T-helper 1 cell treated with Interleukin-12 subunit alpha and Interleukin-12 subunit beta and Interleukin-4 antibody, amounts not matched to agents 30 ng/mL and 1 ng/mL, for 36 hours (primary cell): ENCODE measurements at regions not wholly inside any gene's neighbourhood (a gene's known extent, or its start where the extent isn't known, plus 50 kb on each side); places are given as distances from the start of the nearest gene placed in this dataset.

Source experiments
- intact Hi-C: fragments of 100-400 bp; cut with micrococcal nuclease; formaldehyde crosslinking; loops from one replicate; pipeline ENCODE4 v1.15.1; 2024

DNA sequence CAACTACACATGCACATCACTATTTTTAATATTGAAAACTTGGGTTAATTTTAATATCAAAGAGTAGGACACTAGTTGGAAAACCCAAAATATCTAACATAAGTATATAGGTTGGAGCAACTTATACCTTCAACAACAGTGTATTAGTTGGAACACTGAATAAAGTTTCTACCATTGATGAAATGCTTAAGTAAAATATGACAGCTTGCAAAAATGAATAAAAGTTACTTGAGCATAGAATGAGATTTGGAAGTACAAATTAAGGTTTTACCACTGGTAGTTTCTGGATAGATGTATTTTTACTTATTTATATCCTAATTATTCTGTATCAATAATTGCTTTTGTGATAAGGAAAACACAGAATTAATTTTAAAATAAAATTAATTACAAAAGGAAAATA is 1079.6 kb downstream of the ADGRL3 start:
- intact Hi-C loops, result no loop called here

DNA sequence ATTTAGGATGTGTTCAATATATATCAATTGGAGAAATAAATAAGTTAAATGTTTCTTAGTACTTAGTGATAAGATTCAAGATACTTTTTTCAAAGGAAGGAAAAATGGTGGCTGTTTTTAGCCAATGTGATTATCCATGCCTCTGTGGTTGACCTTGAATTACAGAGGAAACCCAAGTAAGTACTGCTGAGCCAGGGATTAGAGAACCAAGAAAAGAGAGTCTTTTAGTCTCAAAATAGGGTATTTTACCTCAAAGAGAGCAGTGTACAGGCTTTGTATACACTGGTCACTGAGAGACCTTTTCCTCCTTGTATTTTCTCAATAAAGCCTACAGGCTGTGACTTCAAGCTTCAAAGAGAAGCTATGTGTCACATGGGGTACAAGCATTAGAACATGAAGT is 1075.3 kb downstream of the ADGRL3 start:
- intact Hi-C loops, result no loop called here

DNA sequence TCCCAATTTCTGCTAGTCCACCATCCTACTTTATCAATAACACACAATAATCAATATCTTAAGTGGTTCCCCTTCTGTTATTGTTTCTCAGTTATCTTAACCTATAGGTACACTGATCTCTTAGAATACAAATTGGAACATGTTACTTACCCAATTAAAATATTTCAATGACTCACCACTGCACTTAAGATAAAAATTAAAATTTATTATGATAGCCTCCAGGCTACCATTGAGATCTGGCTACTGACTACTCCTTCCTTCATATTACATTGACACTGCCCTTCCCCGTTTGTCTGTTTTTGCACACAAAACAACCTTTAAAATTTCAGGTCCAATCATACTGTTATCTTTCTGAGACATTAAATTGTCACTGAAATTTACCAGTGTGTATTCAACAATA is 1074.7 kb downstream of the ADGRL3 start:
- intact Hi-C loops, result no loop called here

DNA sequence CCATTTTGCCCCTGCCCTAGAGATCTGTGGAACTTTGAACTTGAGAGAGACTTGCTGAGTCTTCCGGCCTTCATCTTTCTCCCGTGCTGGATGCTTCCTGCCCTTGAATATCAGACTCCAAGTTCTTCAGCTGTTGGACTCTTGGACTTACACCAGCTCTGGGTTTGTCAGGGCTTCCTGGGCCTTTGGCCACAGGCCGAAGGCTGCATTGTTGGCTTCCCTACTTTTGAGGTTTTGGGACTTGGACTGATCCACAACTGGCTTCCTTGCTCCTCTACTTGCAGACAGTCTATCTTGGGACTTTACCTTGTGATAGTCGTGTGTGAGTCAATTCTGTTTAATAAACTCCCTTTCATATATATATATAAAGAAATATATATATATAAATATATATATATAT is 1071.0 kb downstream of the ADGRL3 start:
- intact Hi-C loops, result no loop called here

DNA sequence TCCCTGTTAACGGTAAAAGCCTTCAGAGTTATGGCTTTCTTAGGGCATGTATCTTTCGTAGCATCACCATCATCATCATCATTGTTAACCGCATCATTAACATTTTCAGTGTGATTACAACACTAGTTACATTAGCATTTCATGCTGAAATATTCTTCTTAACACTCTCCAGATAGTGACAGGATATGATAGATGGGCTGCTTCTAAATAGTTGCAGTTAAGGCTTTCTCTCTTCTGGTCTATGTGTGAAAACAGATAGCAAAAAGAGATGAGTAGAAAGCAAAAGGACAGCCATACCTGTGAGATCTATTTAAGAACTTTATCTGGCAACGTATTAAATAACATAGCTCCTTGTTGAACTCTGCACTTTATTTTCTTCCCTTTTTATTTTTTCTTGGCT is 1069.8 kb downstream of the ADGRL3 start:
- intact Hi-C loops, result no loop called here

DNA sequence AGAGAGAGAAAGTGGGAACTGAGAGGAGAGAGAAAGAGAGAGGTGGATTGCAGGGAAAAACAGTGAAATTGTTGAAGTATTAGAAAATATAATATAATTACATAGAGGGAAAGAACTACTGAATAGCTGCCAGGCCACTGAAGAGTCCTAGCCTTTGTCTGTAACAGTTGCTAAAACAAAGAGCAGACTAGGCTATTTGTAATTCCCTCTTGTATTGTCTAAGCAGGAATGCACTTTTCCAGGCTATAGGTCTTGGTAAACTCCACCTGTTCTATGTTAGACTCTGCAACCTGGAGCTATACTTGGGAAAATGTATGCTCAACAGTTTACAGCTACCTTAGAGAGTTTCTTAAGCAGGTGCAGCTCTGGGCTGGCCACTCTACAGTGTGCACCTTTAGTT is 1063.3 kb downstream of the ADGRL3 start:
- intact Hi-C loops, result no loop called here

DNA sequence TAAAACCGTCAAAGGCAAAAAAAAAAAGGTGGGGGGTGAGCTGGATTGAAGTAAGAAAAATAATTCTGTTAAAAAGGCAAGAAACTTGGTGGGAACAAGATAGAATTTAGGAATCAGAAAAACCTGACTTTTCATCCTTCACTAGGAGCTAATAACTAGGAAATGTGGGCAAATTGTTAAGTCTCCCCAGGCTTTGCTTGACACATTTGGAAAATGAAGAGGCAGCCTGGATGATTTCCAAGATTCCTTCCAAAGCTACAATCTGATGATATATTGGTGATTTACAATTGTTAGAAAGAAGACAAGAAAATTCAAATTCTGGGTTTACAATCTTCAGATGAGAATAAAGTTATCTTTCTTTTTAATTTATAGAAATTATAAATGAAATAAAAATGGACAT is 1062.5 kb downstream of the ADGRL3 start:
- intact Hi-C loops, result no loop called here

DNA sequence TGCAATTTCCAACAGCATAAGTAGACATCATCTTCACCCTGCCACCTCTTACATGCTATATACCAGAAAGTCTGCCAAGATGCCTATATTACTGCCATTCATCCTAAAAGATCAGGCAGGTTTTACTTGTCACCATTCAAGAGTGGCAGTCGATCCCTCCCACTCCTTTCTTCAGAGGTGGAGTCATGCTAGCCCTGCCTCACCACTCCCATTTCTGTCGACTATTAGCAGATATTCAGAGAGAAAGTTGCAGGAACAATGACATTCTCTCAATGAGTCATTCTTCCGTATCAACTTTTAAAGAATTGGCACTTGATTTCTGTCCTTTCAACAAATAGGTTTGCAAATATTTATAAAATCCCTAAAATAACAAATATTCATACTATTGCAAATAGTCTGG is 1060.1 kb downstream of the ADGRL3 start:
- intact Hi-C loops, result no loop called here

DNA sequence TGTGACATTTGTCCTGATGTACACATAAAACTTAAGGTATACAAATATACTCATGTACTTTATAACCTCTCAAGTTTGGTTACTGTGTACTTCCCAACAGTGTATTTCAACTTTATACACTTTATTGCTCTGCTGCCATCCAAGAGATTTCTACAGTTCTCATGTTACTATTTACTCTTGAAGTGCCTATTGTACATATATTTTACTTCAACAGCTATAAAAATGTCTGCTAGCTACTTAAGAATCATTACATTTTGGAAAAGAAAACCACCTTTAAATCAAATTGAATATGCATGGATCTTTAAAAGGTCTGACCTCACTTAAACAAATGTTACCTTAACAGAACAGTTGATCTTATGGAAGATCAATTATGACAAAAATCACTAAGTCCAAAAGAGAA is 1056.4 kb downstream of the ADGRL3 start:
- intact Hi-C loops, result no loop called here

DNA sequence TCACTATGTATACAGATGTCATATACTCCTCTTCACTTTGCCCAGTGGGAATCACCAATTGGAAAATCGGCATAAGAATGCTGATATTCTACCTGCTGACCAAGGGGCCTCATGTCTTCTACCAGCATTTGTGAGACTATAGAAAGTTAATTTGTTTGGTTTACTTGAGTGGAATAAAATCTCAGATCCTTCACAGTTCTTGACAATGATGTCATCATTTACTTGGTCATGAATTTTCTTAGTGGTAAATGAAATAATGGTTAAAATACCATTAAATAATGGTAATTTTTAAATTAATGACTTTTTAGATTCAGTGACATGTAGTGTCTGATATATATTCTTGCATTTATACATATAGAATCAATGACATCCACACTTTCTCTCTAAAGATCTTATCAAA is 1052.6 kb downstream of the ADGRL3 start:
- intact Hi-C loops, result no loop called here

DNA sequence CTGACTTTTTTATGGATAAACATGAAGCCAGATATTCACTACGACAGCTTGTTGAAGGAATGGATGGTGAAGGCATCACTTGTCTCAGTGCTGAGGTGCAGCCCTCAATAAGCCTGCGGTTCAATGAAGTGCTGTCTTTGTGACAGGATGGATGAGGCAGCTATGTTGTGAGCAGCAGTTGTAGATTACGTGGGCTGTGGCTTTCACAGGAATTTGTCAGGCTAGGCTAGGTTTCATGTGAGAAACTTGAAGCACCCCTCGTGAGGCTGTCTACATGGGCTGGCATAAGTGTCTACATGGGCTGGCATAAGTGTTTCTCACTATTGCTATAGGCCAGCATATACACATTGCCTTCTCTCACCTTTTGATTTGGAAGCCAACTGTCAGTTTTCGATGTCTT is 1050.0 kb downstream of the ADGRL3 start:
- intact Hi-C loops, result no loop called here

DNA sequence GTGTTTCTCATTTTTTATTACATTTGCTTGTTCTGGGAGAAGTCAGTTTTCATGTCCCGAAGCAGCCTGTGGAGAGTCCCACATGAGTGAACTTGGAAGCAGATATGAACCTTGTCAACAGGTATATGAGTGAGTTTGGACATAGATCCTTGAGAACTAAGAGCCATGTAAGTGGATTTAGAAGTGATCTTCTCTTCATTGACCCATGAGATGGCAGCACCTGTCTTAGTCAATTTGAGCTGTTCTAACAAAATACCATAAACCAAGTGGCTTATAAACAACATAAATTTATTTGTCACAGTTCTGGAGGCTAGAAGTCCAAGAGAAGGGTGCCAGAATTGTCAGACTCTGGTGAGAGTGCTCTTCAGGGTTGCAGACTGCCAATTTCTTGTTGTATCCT is 1043.8 kb downstream of the ADGRL3 start:
- intact Hi-C loops, result no loop called here

DNA sequence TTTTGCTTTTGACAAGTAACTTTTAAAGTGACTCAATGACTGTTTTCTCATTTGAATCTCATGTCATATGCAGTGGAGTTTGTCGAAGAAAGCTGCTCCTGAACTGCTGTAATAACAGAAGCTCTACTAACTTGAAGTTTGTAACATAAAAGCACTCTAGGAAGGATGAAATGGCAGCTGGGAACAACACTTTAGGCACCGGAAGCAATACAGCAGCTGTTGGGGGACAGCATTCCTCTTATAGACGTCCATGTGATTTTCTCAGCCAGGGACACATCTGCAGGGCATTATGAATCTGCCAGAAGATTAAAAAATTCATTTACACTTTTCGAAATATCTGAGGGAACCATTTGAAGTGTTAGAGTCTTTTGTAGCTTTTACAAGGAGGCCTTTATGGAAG is 1035.8 kb downstream of the ADGRL3 start:
- intact Hi-C loops, result no loop called here

DNA sequence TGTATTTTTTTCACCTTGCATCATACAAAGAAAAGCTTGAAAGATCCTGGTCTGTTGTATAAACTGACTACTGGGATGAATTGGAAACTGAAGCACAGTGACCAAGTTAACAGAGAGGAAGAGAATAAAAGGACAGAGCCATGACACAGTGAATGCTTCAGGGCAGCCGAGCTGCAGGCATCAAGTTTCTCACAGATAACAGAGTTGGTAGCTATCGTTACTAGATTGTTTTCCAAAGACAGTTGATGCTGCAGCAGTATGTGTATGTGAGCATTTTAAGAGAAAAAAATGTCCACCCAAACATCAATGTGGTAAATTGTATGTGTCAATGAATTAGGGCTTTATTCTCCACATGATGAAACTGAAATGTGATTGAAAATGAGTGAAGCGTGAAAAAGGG is 1032.7 kb downstream of the ADGRL3 start:
- intact Hi-C loops, result no loop called here

DNA sequence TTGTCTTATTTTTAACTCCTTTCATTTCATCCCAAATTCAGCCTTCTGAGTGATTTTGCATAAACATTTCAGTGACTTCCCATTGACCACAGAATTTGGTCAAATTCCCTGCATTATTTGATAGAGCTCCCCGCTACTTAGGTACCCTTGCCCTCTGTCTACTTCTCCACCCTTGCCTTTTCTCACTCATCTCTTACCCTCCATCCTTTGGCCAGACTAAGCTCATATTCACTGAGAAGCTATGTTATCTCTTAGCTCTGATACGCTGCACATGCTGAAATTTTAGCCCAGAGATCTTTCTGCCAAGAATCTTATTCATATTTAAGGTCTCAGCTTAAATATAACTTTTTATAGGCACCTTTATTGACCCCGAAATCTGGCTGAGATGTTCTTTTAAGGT is 1031.9 kb downstream of the ADGRL3 start:
- intact Hi-C loops, result no loop called here

DNA sequence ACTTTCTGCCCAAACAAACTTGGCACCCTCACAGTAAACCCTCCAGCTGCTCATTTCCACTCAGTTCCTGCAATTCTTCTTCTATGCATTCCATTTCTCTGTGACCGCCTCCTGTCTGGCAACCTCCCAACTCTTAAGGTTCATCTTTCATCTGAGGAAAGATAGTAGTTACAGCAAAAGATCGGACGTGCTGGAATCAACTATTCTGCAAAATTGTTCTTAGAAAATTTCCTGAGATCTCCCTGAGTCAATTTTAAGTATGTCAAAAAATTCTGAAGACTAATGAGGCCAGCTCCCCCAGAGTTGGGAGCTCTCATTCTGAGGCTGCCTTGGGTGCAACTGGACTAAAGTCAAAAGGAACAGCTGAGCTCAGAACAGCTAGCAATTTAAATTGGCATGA is 1026.0 kb downstream of the ADGRL3 start:
- intact Hi-C loops, result no loop called here

DNA sequence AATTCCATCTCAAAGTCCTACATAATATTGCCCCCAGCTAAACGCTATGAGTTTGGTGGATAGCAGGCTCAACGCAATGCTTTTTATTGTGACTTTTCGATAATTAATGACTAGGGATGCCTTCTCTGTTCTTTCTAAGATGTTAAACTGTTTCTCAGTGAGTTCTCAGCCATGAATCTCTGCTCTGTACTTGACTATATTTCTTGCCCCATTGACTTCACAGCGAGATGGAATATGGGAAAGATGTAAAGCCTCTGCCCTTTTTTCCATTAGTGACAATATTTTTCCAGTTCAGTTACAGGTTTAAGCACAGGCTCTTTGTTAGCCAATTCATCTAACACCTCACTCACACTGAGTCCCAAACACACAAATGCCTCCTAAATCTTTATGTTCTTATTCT is 1022.0 kb downstream of the ADGRL3 start:
- intact Hi-C loops, result no loop called here

DNA sequence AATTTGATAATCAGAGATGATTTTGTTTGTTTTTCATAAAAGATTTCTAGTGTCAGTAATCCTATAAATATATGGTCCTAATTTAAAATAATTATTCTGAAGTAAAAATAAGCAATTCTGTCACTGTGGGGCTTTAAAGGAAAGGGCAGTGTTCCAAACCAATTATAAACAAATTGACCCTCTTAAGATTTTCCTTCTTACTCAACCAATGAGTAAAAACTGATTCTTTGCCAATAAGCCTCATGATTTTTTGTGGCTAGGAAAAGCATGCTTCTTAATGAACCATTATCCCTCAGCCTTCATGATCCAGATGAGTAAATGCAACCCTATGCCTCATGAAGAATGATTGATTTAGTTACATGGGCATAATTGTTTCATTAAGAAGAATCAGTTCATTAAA is 1010.4 kb downstream of the ADGRL3 start:
- intact Hi-C loops, result no loop called here

DNA sequence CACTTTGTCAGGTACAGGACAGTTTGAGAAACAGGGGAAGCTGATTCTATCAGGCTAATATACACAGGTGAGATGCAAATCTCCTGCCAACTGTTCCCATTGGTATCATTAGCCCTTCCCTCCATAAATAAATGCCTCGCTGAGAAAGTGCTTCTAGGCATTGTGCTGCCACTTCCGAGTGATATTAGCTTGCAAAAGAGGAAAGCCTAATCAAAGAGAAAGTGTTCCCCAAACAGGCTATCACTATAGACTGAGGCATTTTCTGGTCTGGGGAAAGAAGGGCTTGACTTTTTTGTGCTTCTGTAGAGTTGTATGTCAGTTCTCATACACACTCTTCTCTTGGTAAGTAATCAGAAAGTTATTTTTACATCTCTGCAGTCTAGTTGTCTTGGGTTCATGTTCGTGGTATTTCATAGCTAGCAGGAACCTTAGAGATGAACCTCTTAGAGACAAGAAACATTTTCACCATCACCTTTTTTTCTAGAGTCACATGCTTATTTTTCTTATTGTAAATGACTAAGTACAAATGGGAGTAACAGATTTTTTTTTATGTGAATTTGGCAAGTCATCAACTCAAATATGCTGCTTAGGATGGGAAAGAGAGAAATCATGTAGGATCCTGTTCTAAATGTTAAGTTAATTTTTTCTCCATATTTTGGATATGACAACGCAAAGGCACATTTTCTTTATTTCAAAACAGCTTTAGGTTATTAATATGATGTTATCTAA is 1009.8 kb downstream of the ADGRL3 start:
- intact Hi-C loops, result no loop called here

DNA sequence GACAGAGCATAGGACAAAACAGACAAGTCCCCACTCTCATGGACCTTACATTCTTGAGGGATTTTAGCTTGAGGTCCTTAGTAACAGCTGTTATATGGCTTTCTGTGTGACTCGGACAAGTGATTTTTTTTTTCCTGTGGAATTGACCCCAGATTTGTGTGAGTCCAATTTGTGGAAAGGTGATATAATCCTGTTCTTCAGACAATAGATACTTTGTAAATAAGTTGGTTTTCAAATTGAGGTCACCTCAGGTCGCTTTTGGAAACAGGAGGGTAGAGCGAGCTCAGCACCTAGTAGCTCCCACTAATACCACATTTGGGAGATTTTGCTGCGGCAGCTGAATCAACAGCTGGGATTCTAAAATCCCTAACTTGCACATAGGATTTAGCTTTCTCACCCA is 1008.8 kb downstream of the ADGRL3 start:
- intact Hi-C loops, result no loop called here

DNA sequence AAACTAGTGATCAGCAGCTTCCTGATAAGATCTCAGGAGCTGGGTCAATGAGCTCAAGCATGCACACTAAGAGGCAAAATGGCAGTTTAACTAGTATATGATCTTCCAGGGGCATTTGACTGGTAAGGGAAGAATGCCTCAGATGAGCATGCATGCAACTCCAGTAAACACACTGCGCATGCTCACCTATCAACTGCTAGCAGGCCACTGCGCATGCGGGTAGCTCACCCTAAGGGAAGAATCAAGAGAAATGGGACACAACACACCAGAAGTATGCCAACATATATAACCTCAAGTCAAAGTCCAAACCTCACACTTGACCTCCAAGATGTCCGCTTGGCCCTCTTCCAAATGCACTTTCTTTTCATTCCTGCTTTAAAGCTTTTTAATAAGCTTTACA is 1004.0 kb downstream of the ADGRL3 start:
- intact Hi-C loops, result no loop called here

DNA sequence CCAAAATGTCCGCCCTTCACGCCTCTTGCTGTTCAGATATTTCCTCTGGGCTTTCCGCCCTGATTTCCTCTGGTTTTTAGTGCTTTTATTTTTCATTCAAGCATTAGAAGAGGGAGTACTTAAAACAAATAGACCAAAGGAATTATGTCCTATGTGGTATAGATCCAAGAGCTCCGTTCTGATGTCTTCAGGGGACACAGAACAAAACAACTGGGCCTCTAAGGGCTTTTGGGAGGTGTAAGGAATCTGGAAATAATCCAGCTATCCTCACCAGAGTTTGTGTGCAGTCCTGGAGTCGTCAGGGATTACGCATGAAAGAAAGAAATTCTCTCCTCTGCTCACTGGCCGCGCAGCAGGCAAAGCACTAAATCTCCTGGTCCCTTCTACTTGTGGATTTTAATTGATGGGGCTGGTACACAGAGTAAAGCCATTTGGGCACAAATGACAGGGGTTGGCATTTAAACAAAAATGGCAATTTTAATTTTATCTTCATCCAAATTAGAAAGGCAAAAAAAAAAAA is 999.2 kb downstream of the ADGRL3 start:
- intact Hi-C loops, result no loop called here

DNA sequence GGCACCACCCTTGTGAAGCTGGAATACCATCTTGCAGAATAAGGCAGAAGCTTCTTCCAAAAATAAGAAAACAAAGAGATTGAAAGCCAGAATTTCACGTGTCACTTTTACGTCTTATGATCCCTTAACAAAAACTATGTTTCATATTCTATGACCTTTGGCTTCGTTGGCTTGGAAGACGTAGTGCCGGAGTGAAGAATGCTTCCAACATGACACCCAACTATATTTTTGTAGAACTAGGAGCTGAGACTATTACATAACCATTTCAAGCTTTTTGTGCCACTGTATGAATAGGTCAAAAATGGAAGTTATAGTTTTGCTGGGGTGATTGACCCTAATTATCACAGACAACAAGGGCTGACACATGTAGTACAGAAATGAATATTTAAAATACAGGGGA is 996.2 kb downstream of the ADGRL3 start:
- intact Hi-C loops, result no loop called here

DNA sequence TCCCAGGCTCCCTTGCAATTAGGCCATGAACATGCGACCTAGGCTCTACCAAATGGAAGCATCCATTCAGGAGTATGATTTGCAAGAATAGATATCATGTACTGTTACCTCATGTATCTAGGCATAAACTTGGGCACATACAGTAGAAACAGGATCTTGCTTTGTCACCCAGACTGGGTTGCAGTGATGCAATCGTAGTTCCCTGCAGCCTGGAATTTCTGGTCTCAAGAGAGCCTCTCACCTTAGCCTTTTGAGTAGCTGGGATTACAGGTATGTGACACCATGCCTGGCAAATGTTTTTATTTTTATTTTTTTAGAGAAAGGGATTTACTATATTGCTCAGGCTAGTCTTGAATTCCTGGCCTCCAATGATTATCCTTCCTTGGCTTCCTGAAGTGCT is 994.2 kb downstream of the ADGRL3 start:
- intact Hi-C loops, result no loop called here
